Activated CD4-positive, alpha-beta T cell treated with anti-CD3 and anti-CD28 coated beads, Interleukin-2, amount 10 ng/mL, durations not matched to agents 24 days and 14 days (primary cell): ENCODE measurements at regions not wholly inside any gene's neighbourhood (a gene's known extent, or its start where the extent isn't known, plus 50 kb on each side); places are given as distances from the start of the nearest gene placed in this dataset.

Experiments used
- DNase-seq: peaks from one replicate; pipeline ENCODE4 v3.0.0; 2022
- H3K27ac Mint-ChIP-seq: one replicate; pipeline ENCODE4 v1.8.0; 2022; ENCODE audit warnings: mild to moderate bottlenecking, mixed read lengths
- H3K27me3 Mint-ChIP-seq: one replicate; pipeline ENCODE4 v1.8.0; 2022; ENCODE audit warnings: mixed read lengths
- H3K36me3 Mint-ChIP-seq: one replicate; pipeline ENCODE4 v1.8.0; 2022; ENCODE audit warnings: low read depth, mild to moderate bottlenecking, mixed read lengths
- H3K4me1 Mint-ChIP-seq: one replicate; pipeline ENCODE4 v1.8.0; 2021; ENCODE audit warnings: mixed read lengths
- H3K4me3 Mint-ChIP-seq: one replicate; pipeline ENCODE4 v1.8.0; 2022; ENCODE audit warnings: mild to moderate bottlenecking, moderate library complexity, mixed read lengths
- H3K9me3 Mint-ChIP-seq: one replicate; pipeline ENCODE4 v1.8.0; 2021; ENCODE audit warnings: mixed read lengths
- intact Hi-C: fragments of 100-400 bp; cut with micrococcal nuclease; formaldehyde crosslinking; loops from one replicate; pipeline ENCODE4 v1.15.1; 2023

DNA sequence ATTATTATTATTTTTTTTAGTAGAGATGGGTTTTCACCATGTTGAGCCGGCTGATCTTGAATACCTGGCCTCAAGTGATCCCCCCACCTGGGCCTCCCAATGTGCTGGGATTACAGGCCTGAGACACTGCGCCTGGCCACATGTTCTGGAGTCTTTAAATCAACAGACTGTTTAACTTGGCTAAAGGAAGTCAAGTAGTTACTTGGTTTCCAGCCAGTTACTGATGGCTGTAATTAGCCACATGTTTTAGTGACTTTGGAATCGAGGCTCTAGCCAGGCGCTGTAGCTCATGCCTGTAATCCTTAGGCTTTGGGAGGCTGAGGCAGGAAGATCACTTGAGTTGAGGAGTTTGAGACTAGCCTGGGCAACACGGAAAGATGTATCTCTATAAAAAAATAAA, 699.2 kb upstream of the RBFOX1 start:
- intact Hi-C loops, result no loop called here
- no peak for DNase-seq
- no peaks in the 10 kb centered on the region for H3K9me3 Mint-ChIP-seq
- no peaks in the 10 kb centered on the region for H3K36me3 Mint-ChIP-seq
- H3K27ac Mint-ChIP-seq, result no peak overlapping the region
- no peaks in the 10 kb centered on the region for H3K27me3 Mint-ChIP-seq
- H3K4me1 Mint-ChIP-seq, result no peaks in the 10 kb centered on the region
- H3K4me3 Mint-ChIP-seq, result no peak overlapping the region

DNA sequence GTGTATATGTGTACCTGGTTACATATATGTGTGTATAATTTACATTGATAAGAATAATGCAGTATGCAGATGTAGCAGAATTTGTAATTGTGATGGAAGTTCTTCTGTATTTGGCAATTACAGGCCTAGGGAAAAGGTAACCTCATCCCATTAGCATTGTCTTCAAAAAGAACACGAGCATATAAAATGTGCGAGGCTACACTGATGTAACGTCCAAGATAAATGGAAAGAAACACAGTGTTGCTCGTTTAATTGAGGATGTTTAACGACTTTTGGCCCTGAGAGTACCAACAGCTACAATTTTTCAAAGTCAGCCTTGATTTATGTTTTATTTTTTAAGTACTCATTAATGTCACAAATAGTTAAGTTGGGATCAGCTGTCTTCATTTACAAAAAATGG, 703.5 kb upstream of the RBFOX1 start:
- Mint-ChIP-seq H3K27me3 (no peaks in the 10 kb centered on the region), H3K36me3 (no peaks in the 10 kb centered on the region), H3K4me1 (no peaks in the 10 kb centered on the region), H3K9me3 (peaks cover 5% of the 10 kb centered on the region), H3K27ac (no peak overlapping the region), H3K4me3 (no peak overlapping the region)
- intact Hi-C loops, result no loop called here
- no peak for DNase-seq

DNA sequence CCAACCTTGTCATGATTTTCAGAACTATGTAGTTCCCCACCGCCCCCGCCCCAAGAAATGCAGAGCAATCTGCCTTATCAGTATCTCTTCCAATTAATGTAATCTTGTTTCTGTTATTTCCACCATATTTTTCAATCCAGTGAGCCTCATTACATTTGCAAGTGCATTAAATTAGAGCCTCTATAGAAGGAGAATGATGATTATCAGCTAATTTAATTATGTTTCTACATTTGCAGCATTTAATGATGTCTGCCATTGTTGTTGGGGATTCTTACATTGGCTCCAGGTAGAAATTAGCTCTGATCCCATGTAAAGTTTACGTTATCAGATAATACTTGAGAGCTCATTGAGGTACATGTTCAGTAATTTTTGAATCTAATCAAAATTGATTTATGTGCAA, 707.0 kb upstream of the RBFOX1 start:
- no peak overlapping the region for H3K27ac Mint-ChIP-seq
- H3K9me3 Mint-ChIP-seq, result peaks cover 5% of the 10 kb centered on the region
- no peak for DNase-seq
- H3K36me3 Mint-ChIP-seq, result no peaks in the 10 kb centered on the region
- no peak overlapping the region for H3K4me3 Mint-ChIP-seq
- H3K4me1 Mint-ChIP-seq, result no peaks in the 10 kb centered on the region
- no peaks in the 10 kb centered on the region for H3K27me3 Mint-ChIP-seq
- intact Hi-C loops, result no loop called here

GRCh38 chr16:6618874-6619273, 713.8 kb upstream of the RBFOX1 start:
- intact Hi-C loops, result no loop called here
- Mint-ChIP-seq H3K9me3 (peaks cover 9% of the 10 kb centered on the region), H3K4me3 (no peak overlapping the region), H3K36me3 (no peaks in the 10 kb centered on the region), H3K27ac (no peak overlapping the region), H3K4me1 (no peaks in the 10 kb centered on the region), H3K27me3 (no peaks in the 10 kb centered on the region)
- DNase-seq, result no peak

GRCh38 chr16:6616746-6617145, 715.9 kb upstream of the RBFOX1 start:
- Mint-ChIP-seq H3K36me3 (no peaks in the 10 kb centered on the region), H3K4me1 (no peaks in the 10 kb centered on the region), H3K27me3 (no peaks in the 10 kb centered on the region), H3K4me3 (no peak overlapping the region), H3K9me3 (peaks cover 12% of the 10 kb centered on the region), H3K27ac (no peak overlapping the region)
- intact Hi-C loops, result no loop called here
- DNase-seq, result no peak

DNA sequence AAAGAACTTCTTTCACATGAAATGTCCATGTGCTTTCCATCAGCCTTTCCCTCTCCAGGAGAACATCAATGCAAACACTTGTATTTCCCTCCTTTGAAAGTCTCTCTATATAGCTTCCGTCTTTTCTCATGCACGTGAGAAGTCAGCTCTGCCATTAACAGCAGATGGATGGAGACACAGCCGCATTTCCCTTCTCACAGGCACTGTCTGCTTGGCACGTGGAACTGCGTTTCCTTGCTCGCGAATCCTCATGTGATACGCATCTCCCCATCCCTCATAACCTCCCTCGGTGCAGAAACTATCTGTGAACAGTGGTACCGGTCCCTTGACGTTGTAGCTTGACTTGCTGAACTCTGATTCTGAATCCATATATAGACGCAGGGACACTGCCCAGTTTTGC, 717.0 kb upstream of the RBFOX1 start:
- no peak overlapping the region for H3K27ac Mint-ChIP-seq
- peaks cover 13% of the 10 kb centered on the region for H3K9me3 Mint-ChIP-seq
- H3K27me3 Mint-ChIP-seq, result no peaks in the 10 kb centered on the region
- intact Hi-C loops, result no loop called here
- no peak for DNase-seq
- H3K36me3 Mint-ChIP-seq, result no peaks in the 10 kb centered on the region
- no peaks in the 10 kb centered on the region for H3K4me1 Mint-ChIP-seq
- no peak overlapping the region for H3K4me3 Mint-ChIP-seq

- Mint-ChIP-seq H3K27me3 (no peaks in the 10 kb centered on the region), H3K27ac (no peak overlapping the region), H3K4me1 (no peaks in the 10 kb centered on the region), H3K4me3 (no peak overlapping the region), H3K9me3 (peaks cover 8% of the 10 kb centered on the region), H3K36me3 (no peaks in the 10 kb centered on the region)
- intact Hi-C loops, result no loop called here
- no peak for DNase-seq
Measured at GRCh38 chr16:6611535-6611934, 721.1 kb upstream of the RBFOX1 start.

- Mint-ChIP-seq H3K9me3 (no peaks in the 10 kb centered on the region), H3K36me3 (no peaks in the 10 kb centered on the region), H3K27me3 (no peaks in the 10 kb centered on the region), H3K4me3 (no peak overlapping the region), H3K4me1 (no peaks in the 10 kb centered on the region), H3K27ac (no peak overlapping the region)
- intact Hi-C loops, result no loop called here
- no peak for DNase-seq
Measured at GRCh38 chr16:6605490-6605889, 727.2 kb upstream of the RBFOX1 start.

GRCh38 chr16:6603780-6604325, 728.8 kb upstream of the RBFOX1 start:
- no peaks in the 10 kb centered on the region for H3K4me1 Mint-ChIP-seq
- intact Hi-C loops, result no loop called here
- no peak for DNase-seq
- H3K36me3 Mint-ChIP-seq, result no peaks in the 10 kb centered on the region
- H3K27ac Mint-ChIP-seq, result no peak overlapping the region
- H3K4me3 Mint-ChIP-seq, result no peak overlapping the region
- H3K27me3 Mint-ChIP-seq, result no peaks in the 10 kb centered on the region
- no peaks in the 10 kb centered on the region for H3K9me3 Mint-ChIP-seq

- no peak overlapping the region for H3K4me3 Mint-ChIP-seq
- H3K4me1 Mint-ChIP-seq, result no peaks in the 10 kb centered on the region
- no peaks in the 10 kb centered on the region for H3K27me3 Mint-ChIP-seq
- H3K36me3 Mint-ChIP-seq, result no peaks in the 10 kb centered on the region
- H3K27ac Mint-ChIP-seq, result no peak overlapping the region
- no peak for DNase-seq
- no peaks in the 10 kb centered on the region for H3K9me3 Mint-ChIP-seq
- intact Hi-C loops, result no loop called here
Measured at GRCh38 chr16:6602405-6602804, 730.2 kb upstream of the RBFOX1 start.

GRCh38 chr16:6600167-6600566, 732.5 kb upstream of the RBFOX1 start:
- Mint-ChIP-seq H3K36me3 (no peaks in the 10 kb centered on the region), H3K4me1 (no peaks in the 10 kb centered on the region), H3K4me3 (no peak overlapping the region), H3K27ac (no peak overlapping the region), H3K9me3 (no peaks in the 10 kb centered on the region), H3K27me3 (no peaks in the 10 kb centered on the region)
- DNase-seq, result no peak
- intact Hi-C loops, result no loop called here

DNA sequence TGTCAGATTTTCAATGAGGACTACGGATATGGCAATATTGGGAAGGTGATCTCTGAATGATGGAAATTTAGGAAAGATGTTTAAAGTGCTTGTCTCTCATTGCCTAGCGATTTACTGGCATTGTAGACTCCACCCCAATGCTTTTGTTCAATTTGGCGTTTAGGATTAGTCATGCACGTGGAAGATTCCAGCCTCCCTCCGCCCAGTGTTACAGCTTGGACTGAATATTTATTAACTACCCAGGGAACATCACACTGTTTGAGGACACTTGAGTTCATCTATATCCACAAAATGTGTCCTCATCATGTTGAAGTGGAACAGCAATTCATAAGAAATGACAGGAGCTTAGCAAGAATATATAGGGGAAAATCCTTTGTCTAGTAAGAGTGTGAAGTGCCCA, 738.8 kb upstream of the RBFOX1 start:
- intact Hi-C loops, result no loop called here
- H3K27ac Mint-ChIP-seq, result no peak overlapping the region
- H3K9me3 Mint-ChIP-seq, result no peaks in the 10 kb centered on the region
- no peaks in the 10 kb centered on the region for H3K4me1 Mint-ChIP-seq
- H3K4me3 Mint-ChIP-seq, result no peak overlapping the region
- no peak for DNase-seq
- no peaks in the 10 kb centered on the region for H3K27me3 Mint-ChIP-seq
- no peaks in the 10 kb centered on the region for H3K36me3 Mint-ChIP-seq

GRCh38 chr16:6576606-6577005, 756.0 kb upstream of the RBFOX1 start:
- no peaks in the 10 kb centered on the region for H3K36me3 Mint-ChIP-seq
- no peaks in the 10 kb centered on the region for H3K27me3 Mint-ChIP-seq
- no peak overlapping the region for H3K4me3 Mint-ChIP-seq
- H3K4me1 Mint-ChIP-seq, result no peaks in the 10 kb centered on the region
- DNase-seq, result no peak
- peaks cover 5% of the 10 kb centered on the region for H3K9me3 Mint-ChIP-seq
- intact Hi-C loops, result no loop called here
- H3K27ac Mint-ChIP-seq, result no peak overlapping the region

DNA sequence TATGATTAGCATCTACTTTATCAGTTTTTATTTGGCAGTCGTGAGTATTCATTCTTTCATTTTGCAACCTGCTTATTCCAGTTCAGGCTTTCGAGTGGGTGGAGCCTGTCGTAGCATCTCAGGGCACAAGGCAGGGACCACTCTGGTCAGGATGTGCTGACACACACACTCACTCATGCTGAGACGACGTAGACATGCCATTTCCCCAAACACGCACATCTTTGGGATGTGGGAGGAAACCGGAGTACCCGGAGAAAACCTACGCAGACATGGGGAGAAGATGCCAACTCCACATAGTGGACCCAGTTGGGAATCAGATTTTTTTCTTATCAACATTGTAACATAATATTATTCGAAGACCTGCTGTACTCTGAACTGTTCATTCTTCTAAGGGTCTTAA, 756.5 kb upstream of the RBFOX1 start:
- Mint-ChIP-seq H3K36me3 (no peaks in the 10 kb centered on the region), H3K27ac (no peak overlapping the region), H3K4me1 (no peaks in the 10 kb centered on the region), H3K27me3 (no peaks in the 10 kb centered on the region), H3K4me3 (no peak overlapping the region), H3K9me3 (peaks cover 8% of the 10 kb centered on the region)
- DNase-seq, result no peak
- intact Hi-C loops, result no loop called here

DNA sequence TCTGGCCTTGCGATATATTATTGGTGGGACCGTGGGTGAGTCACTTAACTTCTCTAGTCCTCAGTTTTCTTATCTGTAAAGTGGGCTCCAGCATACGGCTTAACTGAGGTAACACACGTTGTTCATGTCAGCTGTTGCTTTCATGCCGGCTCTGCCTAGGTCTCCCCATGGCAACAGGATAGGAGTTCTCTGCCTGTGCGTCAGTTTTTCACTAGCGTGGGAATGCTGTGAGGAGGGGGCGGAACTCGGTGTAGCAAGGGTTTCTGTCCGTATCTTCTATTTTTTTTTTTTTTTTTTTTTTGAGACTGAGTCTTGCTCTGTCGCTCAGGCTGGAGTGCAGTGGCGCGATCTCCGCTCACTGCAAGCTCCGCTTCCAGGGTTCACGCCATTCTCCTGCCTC, 758.5 kb upstream of the RBFOX1 start:
- Mint-ChIP-seq H3K4me3 (no peak overlapping the region), H3K27ac (no peak overlapping the region), H3K9me3 (peaks cover 9% of the 10 kb centered on the region), H3K36me3 (no peaks in the 10 kb centered on the region), H3K27me3 (no peaks in the 10 kb centered on the region), H3K4me1 (no peaks in the 10 kb centered on the region)
- DNase-seq, result no peak
- intact Hi-C loops, result no loop called here
